Right lobe of liver (tissue), 4 donors: ENCODE measurements at regions not wholly inside any gene's neighbourhood (a gene's known extent, or its start where the extent isn't known, plus 50 kb on each side); places are given as distances from the start of the nearest gene placed in this dataset.

Experiments used
- POLR2A ChIP-seq: fragments of 450-650 bp; IDR thresholded peaks from one replicate; pipeline ENCODE4 v1.6.1; 2017; ENCODE audit warnings: antibody characterized with exemption, mild to moderate bottlenecking
- TF ChIP-seq, protein P1 (sequence below), 4 donors: fragments of 200-600 bp in 3 of 4; fragments of 450-650 bp in 1 of 4; IDR thresholded peaks; one replicate each; pipeline versions ENCODE4 v1.5.1 to v1.8.0; 2016 to 2022; ENCODE audit warnings: antibody characterized with exemption in 4 of 4, mild to moderate bottlenecking in 2 of 4
- donor health status: DM: no; HTN: no; CAD: no.
- donor health status: DM: no; HTN: no; CAD: no.
- donor health status: DM: no; HTN: yes; CAD: no.

DNA sequence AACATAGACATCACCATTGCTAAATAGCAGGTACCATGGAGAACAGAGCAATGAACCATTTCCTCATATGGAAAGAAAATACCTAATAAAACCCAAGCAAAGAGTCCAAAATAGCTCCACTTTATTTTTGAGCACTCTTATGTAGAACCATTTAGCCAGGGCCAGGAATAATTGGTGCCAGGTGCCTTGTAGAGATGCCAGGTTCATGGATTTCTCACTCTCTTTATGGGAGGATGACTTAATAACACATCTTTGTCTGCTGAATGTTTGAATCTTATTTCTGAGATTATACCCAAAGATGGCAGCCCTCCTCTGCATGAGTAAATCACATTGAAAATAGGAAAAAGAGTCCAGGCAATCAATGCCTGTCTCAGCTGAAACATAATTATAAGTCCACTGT, 212.3 kb upstream of the SFRP2 start:
- TF ChIP-seq, protein P1, sequence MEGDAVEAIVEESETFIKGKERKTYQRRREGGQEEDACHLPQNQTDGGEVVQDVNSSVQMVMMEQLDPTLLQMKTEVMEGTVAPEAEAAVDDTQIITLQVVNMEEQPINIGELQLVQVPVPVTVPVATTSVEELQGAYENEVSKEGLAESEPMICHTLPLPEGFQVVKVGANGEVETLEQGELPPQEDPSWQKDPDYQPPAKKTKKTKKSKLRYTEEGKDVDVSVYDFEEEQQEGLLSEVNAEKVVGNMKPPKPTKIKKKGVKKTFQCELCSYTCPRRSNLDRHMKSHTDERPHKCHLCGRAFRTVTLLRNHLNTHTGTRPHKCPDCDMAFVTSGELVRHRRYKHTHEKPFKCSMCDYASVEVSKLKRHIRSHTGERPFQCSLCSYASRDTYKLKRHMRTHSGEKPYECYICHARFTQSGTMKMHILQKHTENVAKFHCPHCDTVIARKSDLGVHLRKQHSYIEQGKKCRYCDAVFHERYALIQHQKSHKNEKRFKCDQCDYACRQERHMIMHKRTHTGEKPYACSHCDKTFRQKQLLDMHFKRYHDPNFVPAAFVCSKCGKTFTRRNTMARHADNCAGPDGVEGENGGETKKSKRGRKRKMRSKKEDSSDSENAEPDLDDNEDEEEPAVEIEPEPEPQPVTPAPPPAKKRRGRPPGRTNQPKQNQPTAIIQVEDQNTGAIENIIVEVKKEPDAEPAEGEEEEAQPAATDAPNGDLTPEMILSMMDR (IDR thresholded peaks at IDR 0.05): no peak
- TF ChIP-seq POLR2A: no peak
